Mesendoderm (in vitro differentiated cells): ENCODE measurements at regions not wholly inside any gene's neighbourhood (a gene's known extent, or its start where the extent isn't known, plus 50 kb on each side); places are given as distances from the start of the nearest gene placed in this dataset.
"Not testable (repeated sequence)": the region's sequence is repeated elsewhere in the genome, so short reads cannot be mapped to it uniquely, and the experiment has no call there.

Experiments
- DNase-seq: peaks from one replicate; pipeline ENCODE4 v3.0.0; 2013
- H2AK5ac ChIP-seq: 2 replicates; pipeline ENCODE4 v1.6.1; 2013; ENCODE audit warnings: low read length, inconsistent platforms
- H2BK120ac ChIP-seq: 2 replicates; pipeline ENCODE4 v1.6.1; 2013; ENCODE audit warnings: low read depth, mild to moderate bottlenecking, low read length, moderate library complexity, mixed read lengths
- H2BK15ac ChIP-seq: replicated peaks from 2 replicates; pipeline ENCODE4 v1.6.1; 2013; ENCODE audit warnings: low read depth, mild to moderate bottlenecking, moderate library complexity
- H2BK5ac ChIP-seq: 2 replicates; pipeline ENCODE4 v1.6.1; 2013; ENCODE audit warnings: low read length, inconsistent platforms
- H3K18ac ChIP-seq: 2 replicates; pipeline ENCODE4 v1.6.1; 2013; ENCODE audit warnings: mild to moderate bottlenecking, low read length, mixed read lengths
- H3K23ac ChIP-seq: one replicate; pipeline ENCODE4 v1.6.1; 2013; ENCODE audit warnings: low read length
- H3K27ac ChIP-seq: 2 replicates; pipeline ENCODE4 v1.5.1; 2013; ENCODE audit warnings: low read depth, mild to moderate bottlenecking, inconsistent platforms, low read length, moderate library complexity
- H3K27me3 ChIP-seq: 2 replicates; pipeline ENCODE4 v1.6.1; 2013; ENCODE audit warnings: low read length, control low read depth, mild to moderate bottlenecking, inconsistent platforms; ENCODE audit not compliant: insufficient read depth, poor library complexity
- H3K36me3 ChIP-seq: 2 replicates; pipeline ENCODE4 v1.6.1; 2013; ENCODE audit warnings: low read length, inconsistent platforms; ENCODE audit not compliant: control insufficient read depth, insufficient read depth
- H3K4ac ChIP-seq: one replicate; pipeline ENCODE4 v1.6.1; 2013; ENCODE audit warnings: low read depth, mild to moderate bottlenecking, low read length, moderate library complexity
- H3K4me1 ChIP-seq: 2 replicates; pipeline ENCODE4 v1.6.1; 2013; ENCODE audit warnings: low read depth, low read length, inconsistent platforms; ENCODE audit not compliant: control insufficient read depth
- H3K4me2 ChIP-seq: 2 replicates; pipeline ENCODE4 v1.6.1; 2013; ENCODE audit warnings: low read length
- H3K4me3 ChIP-seq: 2 replicates; pipeline ENCODE4 v1.5.1; 2013; ENCODE audit warnings: mild to moderate bottlenecking, low read length
- H3K56ac ChIP-seq: one replicate; pipeline ENCODE4 v1.6.1; 2013; ENCODE audit warnings: low read length
- H3K79me1 ChIP-seq: 2 replicates; pipeline ENCODE4 v1.6.1; 2013; ENCODE audit warnings: low read length, inconsistent platforms
- H3K79me2 ChIP-seq: 2 replicates; pipeline ENCODE4 v1.6.1; 2013; ENCODE audit warnings: mild to moderate bottlenecking, low read length; ENCODE audit not compliant: control insufficient read depth, insufficient read depth
- H3K9ac ChIP-seq: 2 replicates; pipeline ENCODE4 v1.6.1; 2013; ENCODE audit warnings: low read length, inconsistent platforms
- H4K5ac ChIP-seq: one replicate; pipeline ENCODE4 v1.6.1; 2013; ENCODE audit warnings: low read length
- H4K8ac ChIP-seq: one replicate; pipeline ENCODE4 v1.6.1; 2013; ENCODE audit warnings: low read depth, mild to moderate bottlenecking, control low read depth, low read length, moderate library complexity
- WGBS: extraction: QIAGEN DNeasy Blood & Tissue Kit; methylation state at CpG from one replicate; pipeline ENCODE4 v1.1.7; 2013; ENCODE audit warnings: low lambda C conversion rate, missing lambda C conversion rate; ENCODE audit not compliant: insufficient coverage; ENCODE audit errors: extremely low coverage; 5-methylcytosine and 5-hydroxymethylcytosine counted together

GRCh38 chr22:49004484-49005399 lies 822.9 kb downstream of the BRD1 start:
- no CpG with 5 or more reads among the region's 29 CpGs for WGBS
- no peaks in the 10 kb centered on the region for H3K79me1 ChIP-seq
- H3K4me3 ChIP-seq, result no peak overlapping the region
- no peak overlapping the region for H3K9ac ChIP-seq
- H4K8ac ChIP-seq, result no peak overlapping the region
- H2AK5ac ChIP-seq, result no peak overlapping the region
- H3K23ac ChIP-seq, result no peak overlapping the region
- no peak overlapping the region for H2BK120ac ChIP-seq
- H3K27me3 ChIP-seq, result peaks cover 2% of the 10 kb centered on the region
- DNase-seq, result no peak
- no peak overlapping the region for H3K4me2 ChIP-seq
- no peak overlapping the region for H4K5ac ChIP-seq
- no peak overlapping the region for H2BK15ac ChIP-seq
- H3K4ac ChIP-seq, result no peak overlapping the region
- no peaks in the 10 kb centered on the region for H3K36me3 ChIP-seq
- H3K56ac ChIP-seq, result no peak overlapping the region
- no peaks in the 10 kb centered on the region for H3K4me1 ChIP-seq
- H3K79me2 ChIP-seq, result no peaks in the 10 kb centered on the region
- H3K18ac ChIP-seq, result no peak overlapping the region
- no peak overlapping the region for H2BK5ac ChIP-seq
- no peak overlapping the region for H3K27ac ChIP-seq

- H3K4me3 ChIP-seq, H2BK15ac ChIP-seq, H3K79me2 ChIP-seq, H3K18ac ChIP-seq, H3K4ac ChIP-seq, H4K8ac ChIP-seq, H2BK5ac ChIP-seq, H2BK120ac ChIP-seq, H3K27ac ChIP-seq, H3K4me2 ChIP-seq, H3K27me3 ChIP-seq, H3K23ac ChIP-seq, H3K56ac ChIP-seq, H4K5ac ChIP-seq, H2AK5ac ChIP-seq, DNase-seq, H3K36me3 ChIP-seq, H3K4me1 ChIP-seq, H3K9ac ChIP-seq, H3K79me1 ChIP-seq: not testable (repeated sequence)
- no CpG with 5 or more reads among the region's 14 CpGs for WGBS
These were observed 830.1 kb downstream of the BRD1 start for GRCh38 chr22:48997605-48998004.

GRCh38 chr22:48993655-48994054 lies 834.0 kb downstream of the BRD1 start:
- no peak for DNase-seq
- Histone ChIP-seq H3K4me2 (no peak overlapping the region), H3K18ac (no peak overlapping the region), H3K4ac (no peak overlapping the region), H3K4me1 (no peaks in the 10 kb centered on the region), H4K5ac (no peak overlapping the region), H3K56ac (no peak overlapping the region), H4K8ac (no peak overlapping the region), H2AK5ac (no peak overlapping the region), H2BK120ac (no peak overlapping the region), H2BK15ac (no peak overlapping the region), H3K23ac (no peak overlapping the region), H2BK5ac (no peak overlapping the region), H3K79me1 (no peaks in the 10 kb centered on the region), H3K27me3 (no peaks in the 10 kb centered on the region), H3K27ac (no peak overlapping the region), H3K79me2 (no peaks in the 10 kb centered on the region), H3K9ac (no peak overlapping the region), H3K36me3 (no peaks in the 10 kb centered on the region), H3K4me3 (no peak overlapping the region)
- no CpG with 5 or more reads among the region's 5 CpGs for WGBS

GRCh38 chr22:48984639-48985038 lies 843.0 kb downstream of the BRD1 start:
- no CpG with 5 or more reads among the region's 14 CpGs for WGBS
- no peak overlapping the region for H4K8ac ChIP-seq
- no peaks in the 10 kb centered on the region for H3K36me3 ChIP-seq
- no peaks in the 10 kb centered on the region for H3K4me1 ChIP-seq
- H3K79me1 ChIP-seq, result no peaks in the 10 kb centered on the region
- H4K5ac ChIP-seq, result no peak overlapping the region
- H3K9ac ChIP-seq, result no peak overlapping the region
- no peak overlapping the region for H3K4me3 ChIP-seq
- H3K23ac ChIP-seq, result no peak overlapping the region
- H3K18ac ChIP-seq, result no peak overlapping the region
- H2BK5ac ChIP-seq, result no peak overlapping the region
- H3K27me3 ChIP-seq, result no peaks in the 10 kb centered on the region
- no peak overlapping the region for H2BK15ac ChIP-seq
- H3K79me2 ChIP-seq, result no peaks in the 10 kb centered on the region
- no peak overlapping the region for H3K27ac ChIP-seq
- H3K56ac ChIP-seq, result no peak overlapping the region
- H2BK120ac ChIP-seq, result no peak overlapping the region
- H3K4me2 ChIP-seq, result no peak overlapping the region
- H3K4ac ChIP-seq, result no peak overlapping the region
- no peak for DNase-seq
- no peak overlapping the region for H2AK5ac ChIP-seq

GRCh38 chr22:48982321-48982905 lies 845.3 kb downstream of the BRD1 start:
- H3K79me1 ChIP-seq, result no peaks in the 10 kb centered on the region
- no peak overlapping the region for H2BK120ac ChIP-seq
- no peak overlapping the region for H3K18ac ChIP-seq
- no peak overlapping the region for H2BK15ac ChIP-seq
- no peak overlapping the region for H4K8ac ChIP-seq
- H3K56ac ChIP-seq, result no peak overlapping the region
- no peak overlapping the region for H3K27ac ChIP-seq
- no peak overlapping the region for H2BK5ac ChIP-seq
- WGBS, result no CpG with 5 or more reads among the region's 10 CpGs
- no peaks in the 10 kb centered on the region for H3K79me2 ChIP-seq
- H3K4me2 ChIP-seq, result no peak overlapping the region
- H3K36me3 ChIP-seq, result no peaks in the 10 kb centered on the region
- no peak for DNase-seq
- H3K4ac ChIP-seq, result no peak overlapping the region
- no peaks in the 10 kb centered on the region for H3K4me1 ChIP-seq
- H3K27me3 ChIP-seq, result no peaks in the 10 kb centered on the region
- no peak overlapping the region for H2AK5ac ChIP-seq
- no peak overlapping the region for H3K9ac ChIP-seq
- H3K4me3 ChIP-seq, result no peak overlapping the region
- no peak overlapping the region for H3K23ac ChIP-seq
- no peak overlapping the region for H4K5ac ChIP-seq
